ENCODE measurements at regions not wholly inside any gene's neighbourhood (a gene's known extent, or its start where the extent isn't known, plus 50 kb on each side); places are given as distances from the start of the nearest gene placed in this dataset.

- TF ChIP-seq CTCF (IDR thresholded peaks at IDR 0.05): no peak
- TF ChIP-seq EP300 (IDR thresholded peaks at IDR 0.05): no peak
- no peak for TF ChIP-seq POLR2A (IDR thresholded peaks at IDR 0.05)
These were observed 159.2 kb downstream of the COPRS start for GRCh38 chr17:31699886-31700285.
